ENCODE measurements at regions not wholly inside any gene's neighbourhood (a gene's known extent, or its start where the extent isn't known, plus 50 kb on each side); places are given as distances from the start of the nearest gene placed in this dataset.

GRCh38 chr3:159865041-159865579 is 123.5 kb upstream of the IL12A start (continued):
- no peak for TF ChIP-seq TSHZ2 (CRISPR knock-in tag; IDR thresholded peaks at IDR 0.05)

DNA sequence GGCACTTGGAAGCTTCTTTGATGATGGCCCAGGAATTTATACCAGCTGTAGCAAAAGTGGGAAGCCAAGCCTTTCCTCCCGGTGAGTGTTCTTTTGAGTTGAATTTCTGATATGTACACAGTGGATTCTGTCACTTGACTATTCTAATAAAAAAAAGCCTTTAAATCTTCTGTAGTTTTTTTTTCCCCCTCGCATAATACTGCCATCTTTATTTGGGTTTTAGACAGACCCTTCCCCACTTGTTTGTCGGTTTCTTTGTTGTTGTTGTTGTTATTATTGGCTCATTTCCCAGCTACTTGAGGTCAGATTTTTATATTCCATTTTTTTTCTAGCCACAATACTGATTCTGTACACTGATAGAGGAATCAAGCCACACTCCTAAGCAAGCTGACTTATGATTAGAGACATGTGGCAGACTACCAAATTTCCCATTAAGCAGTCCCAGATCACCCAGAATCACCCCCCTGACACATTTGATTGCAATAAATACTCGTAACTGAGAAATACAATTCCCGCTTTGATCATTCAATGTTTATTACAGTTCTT is 122.4 kb upstream of the IL12A start:
- ATAC-seq = peak; percentile 84
- peak; percentile 99 for TF ChIP-seq ISL1 (CRISPR knock-in tag; IDR thresholded peaks at IDR 0.05)
- TF ChIP-seq, protein P1, sequence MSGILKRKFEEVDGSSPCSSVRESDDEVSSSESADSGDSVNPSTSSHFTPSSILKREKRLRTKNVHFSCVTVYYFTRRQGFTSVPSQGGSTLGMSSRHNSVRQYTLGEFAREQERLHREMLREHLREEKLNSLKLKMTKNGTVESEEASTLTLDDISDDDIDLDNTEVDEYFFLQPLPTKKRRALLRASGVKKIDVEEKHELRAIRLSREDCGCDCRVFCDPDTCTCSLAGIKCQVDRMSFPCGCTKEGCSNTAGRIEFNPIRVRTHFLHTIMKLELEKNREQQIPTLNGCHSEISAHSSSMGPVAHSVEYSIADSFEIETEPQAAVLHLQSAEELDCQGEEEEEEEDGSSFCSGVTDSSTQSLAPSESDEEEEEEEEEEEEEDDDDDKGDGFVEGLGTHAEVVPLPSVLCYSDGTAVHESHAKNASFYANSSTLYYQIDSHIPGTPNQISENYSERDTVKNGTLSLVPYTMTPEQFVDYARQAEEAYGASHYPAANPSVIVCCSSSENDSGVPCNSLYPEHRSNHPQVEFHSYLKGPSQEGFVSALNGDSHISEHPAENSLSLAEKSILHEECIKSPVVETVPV (CRISPR knock-in tag; IDR thresholded peaks at IDR 0.05) = peak; percentile 59; the same call in 1 of the 2 replicates
- TF ChIP-seq RARB (CRISPR knock-in tag; IDR thresholded peaks at IDR 0.05) = no peak
- TF ChIP-seq TSHZ2 (CRISPR knock-in tag; IDR thresholded peaks at IDR 0.05) = peak; percentile 96
- TF ChIP-seq, protein P2, sequence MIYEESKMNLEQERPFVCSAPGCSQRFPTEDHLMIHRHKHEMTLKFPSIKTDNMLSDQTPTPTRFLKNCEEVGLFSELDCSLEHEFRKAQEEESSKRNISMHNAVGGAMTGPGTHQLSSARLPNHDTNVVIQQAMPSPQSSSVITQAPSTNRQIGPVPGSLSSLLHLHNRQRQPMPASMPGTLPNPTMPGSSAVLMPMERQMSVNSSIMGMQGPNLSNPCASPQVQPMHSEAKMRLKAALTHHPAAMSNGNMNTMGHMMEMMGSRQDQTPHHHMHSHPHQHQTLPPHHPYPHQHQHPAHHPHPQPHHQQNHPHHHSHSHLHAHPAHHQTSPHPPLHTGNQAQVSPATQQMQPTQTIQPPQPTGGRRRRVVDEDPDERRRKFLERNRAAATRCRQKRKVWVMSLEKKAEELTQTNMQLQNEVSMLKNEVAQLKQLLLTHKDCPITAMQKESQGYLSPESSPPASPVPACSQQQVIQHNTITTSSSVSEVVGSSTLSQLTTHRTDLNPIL (CRISPR knock-in tag; IDR thresholded peaks at IDR 0.05; ENCODE audit: low read depth) = peak; percentile 72
- no peak for TF ChIP-seq ZC3H10 (CRISPR knock-in tag; IDR thresholded peaks at IDR 0.05)
- no peak for TF ChIP-seq ESRRG (CRISPR knock-in tag; IDR thresholded peaks at IDR 0.05)
- TF ChIP-seq GLIS3 (CRISPR knock-in tag; IDR thresholded peaks at IDR 0.05) = peak; percentile 69; the same call in 1 of the 2 replicates
- TF ChIP-seq TOX (CRISPR knock-in tag; IDR thresholded peaks at IDR 0.05; ENCODE audit: borderline replicate concordance) = peak; percentile 77
- TF ChIP-seq ZNF8 (CRISPR knock-in tag; IDR thresholded peaks at IDR 0.05) = no peak
- TF ChIP-seq PATZ1 (CRISPR knock-in tag; IDR thresholded peaks at IDR 0.05; ENCODE audit: borderline replicate concordance) = peak; percentile 73; the same call in 1 of the 2 replicates
- TF ChIP-seq OSR1 (CRISPR knock-in tag; IDR thresholded peaks at IDR 0.05) = no peak
- TF ChIP-seq POU6F1 (CRISPR knock-in tag; IDR thresholded peaks at IDR 0.05; ENCODE audit: borderline replicate concordance, low read depth) = 0 out of 2 replicates have a peak, but pooled peaks have one; percentile 62
- peak; percentile 90 for TF ChIP-seq TCF4 (CRISPR knock-in tag; IDR thresholded peaks at IDR 0.05; ENCODE audit: borderline replicate concordance)

DNA sequence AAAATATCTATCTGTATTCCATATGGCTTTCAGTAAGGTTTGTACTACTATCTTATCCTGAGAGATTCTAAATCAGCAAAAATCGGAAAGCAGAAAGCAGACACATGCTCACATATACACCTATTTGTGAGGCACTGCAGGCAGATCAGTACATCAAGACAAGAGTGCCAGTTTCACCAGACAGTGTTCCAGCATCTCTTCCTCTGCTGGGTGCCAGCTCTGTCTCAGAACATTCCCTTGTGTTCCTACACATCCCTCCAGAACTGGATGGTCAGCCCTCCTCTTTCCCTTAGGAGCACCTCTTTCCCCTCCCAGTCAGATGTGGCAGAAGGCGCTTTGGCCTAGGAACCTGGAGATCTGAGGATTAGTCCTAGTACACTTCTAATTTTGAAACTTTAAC is 121.3 kb upstream of the IL12A start:
- ATAC-seq = no peak
- TF ChIP-seq SNAI2 (CRISPR knock-in tag; IDR thresholded peaks at IDR 0.05) = no peak
- TF ChIP-seq RARB (CRISPR knock-in tag; IDR thresholded peaks at IDR 0.05) = no peak
- no peak for TF ChIP-seq ZNF70 (CRISPR knock-in tag; IDR thresholded peaks at IDR 0.05)
- no peak for TF ChIP-seq GLIS3 (CRISPR knock-in tag; IDR thresholded peaks at IDR 0.05)
- no peak for TF ChIP-seq ZFP30 (CRISPR knock-in tag; IDR thresholded peaks at IDR 0.05)
- TF ChIP-seq ZNF565 (CRISPR knock-in tag; conservative IDR thresholded peaks at IDR 0.05; ENCODE audit: low read depth) = no peak
- no peak for TF ChIP-seq ZFP3 (CRISPR knock-in tag; IDR thresholded peaks at IDR 0.05)
- no peak for TF ChIP-seq ZC3H10 (CRISPR knock-in tag; IDR thresholded peaks at IDR 0.05)
- no peak for TF ChIP-seq CSDC2 (CRISPR knock-in tag; IDR thresholded peaks at IDR 0.05)
- TF ChIP-seq TOX (CRISPR knock-in tag; IDR thresholded peaks at IDR 0.05; ENCODE audit: borderline replicate concordance) = no peak

Measured in SK-N-SH treated with all-trans-retinoic acid at 6 μM for 48 hours (cell line).